ENCODE measurements at regions not wholly inside any gene's neighbourhood (a gene's known extent, or its start where the extent isn't known, plus 50 kb on each side); places are given as distances from the start of the nearest gene placed in this dataset.

DNA sequence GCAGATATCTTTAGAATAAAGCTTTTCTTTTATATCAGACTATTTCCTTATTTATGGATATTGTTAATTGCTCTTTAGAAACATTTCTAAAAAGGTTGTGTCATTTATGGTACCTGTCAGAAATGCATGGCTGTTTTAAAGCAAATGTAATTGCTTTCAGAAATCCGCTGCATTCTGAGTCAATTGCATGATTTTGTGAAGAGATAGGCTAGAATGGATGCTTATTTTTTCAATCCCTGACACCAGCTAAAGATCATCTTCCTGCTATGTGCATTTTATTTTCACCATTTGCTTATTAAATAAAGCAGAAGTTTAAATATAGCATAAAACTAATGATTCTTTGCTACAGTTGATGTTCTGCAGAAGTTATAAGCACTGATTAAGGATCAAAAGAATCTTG is 170.2 kb upstream of the C9orf72 start:
- Mint-ChIP-seq H3K27ac (no peak overlapping the region), H3K4me3 (no peak overlapping the region), H3K36me3 (ENCODE audit: low read depth) (peaks cover 6% of the 10 kb centered on the region), H3K9me3 (peaks cover 17% of the 10 kb centered on the region), H3K4me1 (peaks cover 15% of the 10 kb centered on the region), H3K27me3 (ENCODE audit: insufficient read depth) (peaks cover 7% of the 10 kb centered on the region)
- H3K4me3 ChIP-seq (ENCODE audit: low read length), result no peak overlapping the region
- H3K9me3 ChIP-seq (ENCODE audit: control insufficient read depth, low read length), result peaks cover 10% of the 10 kb centered on the region
- DNase-seq, result no peak
- no peak overlapping the region for H3K9ac ChIP-seq (ENCODE audit: extremely low read depth, low read length, poor library complexity, severe bottlenecking)
- H3K27ac ChIP-seq (ENCODE audit: low read depth, low read length), result no peak overlapping the region
- peaks cover 7% of the 10 kb centered on the region for H3K27me3 ChIP-seq (ENCODE audit: control insufficient read depth, insufficient read depth, low read length, poor library complexity, severe bottlenecking)
- TF ChIP-seq, protein P1, sequence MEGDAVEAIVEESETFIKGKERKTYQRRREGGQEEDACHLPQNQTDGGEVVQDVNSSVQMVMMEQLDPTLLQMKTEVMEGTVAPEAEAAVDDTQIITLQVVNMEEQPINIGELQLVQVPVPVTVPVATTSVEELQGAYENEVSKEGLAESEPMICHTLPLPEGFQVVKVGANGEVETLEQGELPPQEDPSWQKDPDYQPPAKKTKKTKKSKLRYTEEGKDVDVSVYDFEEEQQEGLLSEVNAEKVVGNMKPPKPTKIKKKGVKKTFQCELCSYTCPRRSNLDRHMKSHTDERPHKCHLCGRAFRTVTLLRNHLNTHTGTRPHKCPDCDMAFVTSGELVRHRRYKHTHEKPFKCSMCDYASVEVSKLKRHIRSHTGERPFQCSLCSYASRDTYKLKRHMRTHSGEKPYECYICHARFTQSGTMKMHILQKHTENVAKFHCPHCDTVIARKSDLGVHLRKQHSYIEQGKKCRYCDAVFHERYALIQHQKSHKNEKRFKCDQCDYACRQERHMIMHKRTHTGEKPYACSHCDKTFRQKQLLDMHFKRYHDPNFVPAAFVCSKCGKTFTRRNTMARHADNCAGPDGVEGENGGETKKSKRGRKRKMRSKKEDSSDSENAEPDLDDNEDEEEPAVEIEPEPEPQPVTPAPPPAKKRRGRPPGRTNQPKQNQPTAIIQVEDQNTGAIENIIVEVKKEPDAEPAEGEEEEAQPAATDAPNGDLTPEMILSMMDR (conservative IDR thresholded peaks at IDR 0.05), result no peak
- H3K36me3 ChIP-seq (ENCODE audit: control insufficient read depth, insufficient read depth, low read length), result no peaks in the 10 kb centered on the region
- no peaks in the 10 kb centered on the region for H3K4me1 ChIP-seq (ENCODE audit: control insufficient read depth, insufficient read depth, low read length)
- 89 to 100% methylated on average over 1 of the region's 1 CpG for whole genome bisulfite sequencing, 2 experiments (ENCODE audit: insufficient coverage in 1 of 2, insufficient read length in 1 of 2)

DNA sequence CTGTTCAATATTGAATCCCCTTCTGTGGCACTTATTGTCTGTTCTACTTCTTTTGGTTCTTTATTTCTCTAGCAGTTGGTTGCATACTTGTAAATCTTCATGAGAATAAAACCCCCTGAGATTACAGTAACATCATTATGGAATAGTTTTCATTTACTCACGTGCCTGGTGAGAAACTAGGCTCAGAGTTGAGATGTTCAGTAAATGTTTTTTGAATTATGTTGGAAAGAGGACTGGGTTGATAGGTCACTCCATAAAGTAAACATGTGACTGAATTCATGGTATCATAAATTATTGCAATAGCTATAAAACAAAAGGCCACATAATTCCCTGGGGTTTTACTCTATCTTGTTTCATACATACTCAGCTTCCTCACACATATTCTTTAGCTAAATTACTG is 174.2 kb upstream of the C9orf72 start:
- H3K27me3 Mint-ChIP-seq (ENCODE audit: insufficient read depth), result peaks cover 5% of the 10 kb centered on the region
- no peak overlapping the region for H3K4me3 Mint-ChIP-seq
- peaks cover 29% of the 10 kb centered on the region for H3K4me1 Mint-ChIP-seq
- H3K27ac Mint-ChIP-seq, result no peak overlapping the region
- 71% methylated on average over 1 of the region's 1 CpG; no CpG with 5 or more reads in 1 of the 2 experiments for WGBS, 2 experiments (ENCODE audit: insufficient coverage in 1 of 2, insufficient read length in 1 of 2)
- H3K9me3 ChIP-seq (ENCODE audit: control insufficient read depth, low read length), result no peaks in the 10 kb centered on the region
- H3K4me1 ChIP-seq (ENCODE audit: control insufficient read depth, insufficient read depth, low read length), result no peaks in the 10 kb centered on the region
- H3K9ac ChIP-seq (ENCODE audit: extremely low read depth, low read length, poor library complexity, severe bottlenecking), result no peak overlapping the region
- H3K4me3 ChIP-seq (ENCODE audit: low read length), result no peak overlapping the region
- TF ChIP-seq, protein P1 (conservative IDR thresholded peaks at IDR 0.05), result no peak
- DNase-seq, result no peak
- H3K36me3 Mint-ChIP-seq (ENCODE audit: low read depth), result no peaks in the 10 kb centered on the region
- H3K27ac ChIP-seq (ENCODE audit: low read depth, low read length), result no peak overlapping the region
- no peaks in the 10 kb centered on the region for H3K9me3 Mint-ChIP-seq
- no peaks in the 10 kb centered on the region for H3K36me3 ChIP-seq (ENCODE audit: control insufficient read depth, insufficient read depth, low read length)
- peaks cover 7% of the 10 kb centered on the region for H3K27me3 ChIP-seq (ENCODE audit: control insufficient read depth, insufficient read depth, low read length, poor library complexity, severe bottlenecking)

DNA sequence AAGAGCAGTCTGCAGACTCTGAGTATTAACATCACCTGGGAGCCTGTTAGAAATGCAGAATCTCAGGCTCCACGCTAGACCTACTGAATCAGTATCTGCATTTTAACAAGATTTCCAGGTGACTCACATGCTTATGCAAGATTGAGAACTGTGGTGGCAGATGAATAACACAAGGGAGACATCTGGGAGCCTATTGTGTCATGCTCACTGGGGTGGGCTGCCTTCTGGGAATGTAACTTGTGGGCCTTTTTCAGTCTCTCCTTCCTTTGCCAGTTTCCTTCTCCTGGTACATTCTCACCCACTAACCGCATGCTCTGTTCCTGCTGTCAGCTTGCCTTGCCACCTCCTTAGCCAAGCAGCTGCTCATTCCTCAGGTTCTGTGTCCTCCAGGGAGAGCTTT is 176.6 kb upstream of the C9orf72 start:
- no peak overlapping the region for H3K4me3 ChIP-seq (ENCODE audit: low read length)
- no peaks in the 10 kb centered on the region for H3K36me3 ChIP-seq (ENCODE audit: control insufficient read depth, insufficient read depth, low read length)
- no peak overlapping the region for H3K9ac ChIP-seq (ENCODE audit: extremely low read depth, low read length, poor library complexity, severe bottlenecking)
- H3K27me3 ChIP-seq (ENCODE audit: control insufficient read depth, insufficient read depth, low read length, poor library complexity, severe bottlenecking), result no peaks in the 10 kb centered on the region
- peaks cover 3% of the 10 kb centered on the region for H3K9me3 Mint-ChIP-seq
- no peaks in the 10 kb centered on the region for H3K4me1 ChIP-seq (ENCODE audit: control insufficient read depth, insufficient read depth, low read length)
- peak overlapping the region; percentile 68 for H3K27ac Mint-ChIP-seq
- WGBS, 2 experiments (ENCODE audit: insufficient coverage in 1 of 2, insufficient read length in 1 of 2), result 13 to 40% methylated on average over 1 to 2 of the region's 2 CpGs
- H3K9me3 ChIP-seq (ENCODE audit: control insufficient read depth, low read length), result no peaks in the 10 kb centered on the region
- TF ChIP-seq, protein P1 (conservative IDR thresholded peaks at IDR 0.05), result no peak
- peaks cover 5% of the 10 kb centered on the region for H3K27me3 Mint-ChIP-seq (ENCODE audit: insufficient read depth)
- H3K27ac ChIP-seq (ENCODE audit: low read depth, low read length), result no peak overlapping the region
- H3K4me1 Mint-ChIP-seq, result peaks cover 25% of the 10 kb centered on the region
- no peaks in the 10 kb centered on the region for H3K36me3 Mint-ChIP-seq (ENCODE audit: low read depth)
- DNase-seq, result peak; percentile 86
- no peak overlapping the region for H3K4me3 Mint-ChIP-seq
